OCI-LY3 (cell line): ENCODE measurements at regions not wholly inside any gene's neighbourhood (a gene's known extent, or its start where the extent isn't known, plus 50 kb on each side); places are given as distances from the start of the nearest gene placed in this dataset.
"Not testable (repeated sequence)": the region's sequence is repeated elsewhere in the genome, so short reads cannot be mapped to it uniquely, and the experiment has no call there.

ENCODE experiments used
- H2AFZ ChIP-seq: fragments of 200-600, 300-600 bp; shearing (Covaris generic); 2 replicates; pipeline ENCODE4 v1.6.0; 2014; ENCODE audit warnings: antibody characterized with exemption, low read depth, low read length
- H3K27ac ChIP-seq: fragments of 200-600, 300-600 bp; sonication (generic); 2 replicates; pipeline ENCODE4 v1.5.1; 2014; ENCODE audit warnings: mild to moderate bottlenecking, low read length, moderate library complexity, mixed read lengths
- H3K27me3 ChIP-seq: fragments of 200-600, 300-600 bp; sonication (generic); 2 replicates; pipeline ENCODE4 v1.6.1; 2014; ENCODE audit warnings: low read depth, low read length, mixed read lengths
- H3K36me3 ChIP-seq: fragments of 200-600, 300-600 bp; sonication (generic); replicated peaks from 2 replicates; pipeline ENCODE3; 2014; ENCODE audit warnings: low read depth, low read length, mixed read lengths
- H3K4me1 ChIP-seq: fragments of 300-600, 200-600 bp; sonication (generic); 2 replicates; pipeline ENCODE4 v1.6.1; 2014; ENCODE audit warnings: low read length, mixed read lengths
- H3K4me2 ChIP-seq: fragments of 200-600, 300-600 bp; sonication (generic); 2 replicates; pipeline ENCODE4 v1.6.1; 2014; ENCODE audit warnings: low read length, mixed read lengths
- H3K4me3 ChIP-seq: fragments of 300-600, 200-600 bp; sonication (generic); 2 replicates; pipeline ENCODE4 v1.5.1; 2014; ENCODE audit warnings: antibody characterized with exemption, mild to moderate bottlenecking, low read length, moderate library complexity
- H3K79me2 ChIP-seq: fragments of 300-600, 200-600 bp; shearing (Covaris generic); 2 replicates; pipeline ENCODE4 v1.6.1; 2014; ENCODE audit warnings: mild to moderate bottlenecking, low read length, mixed read lengths
- H3K9ac ChIP-seq: fragments of 300-600, 200-600 bp; shearing (Covaris generic); 2 replicates; pipeline ENCODE4 v1.6.0; 2014; ENCODE audit warnings: mild to moderate bottlenecking, low read length, moderate library complexity
- H3K9me3 ChIP-seq: fragments of 200-600, 300-600 bp; shearing (Covaris generic); 2 replicates; pipeline ENCODE4 v1.6.1; 2014; ENCODE audit warnings: low read length, mixed read lengths; ENCODE audit not compliant: insufficient read depth
- H4K20me1 ChIP-seq: fragments of 200-600, 300-600 bp; sonication (generic); 2 replicates; pipeline ENCODE4 v1.6.1; 2016; ENCODE audit warnings: low read length, mixed read lengths; ENCODE audit not compliant: insufficient read depth
- CTCF ChIP-seq: fragments of 200-600, 300-600 bp; sonication (generic); IDR thresholded peaks from 2 replicates; pipeline ENCODE4 v1.5.1; 2014; ENCODE audit warnings: antibody characterized with exemption, low read length, low read depth
- EZH2phosphoT487 ChIP-seq: fragments of 200-600 bp; shearing (Covaris generic); IDR thresholded peaks from 2 replicates; pipeline ENCODE4 v1.6.1; 2018; ENCODE audit warnings: antibody characterized with exemption, mixed run types, low read depth

- Histone ChIP-seq H3K9ac (no peak overlapping the region), H3K4me2 (no peak overlapping the region), H3K9me3 (no peaks in the 10 kb centered on the region), H3K79me2 (no peaks in the 10 kb centered on the region), H3K27ac (no peak overlapping the region), H4K20me1 (no peaks in the 10 kb centered on the region), H3K4me3 (no peak overlapping the region), H3K27me3 (peaks cover 12% of the 10 kb centered on the region), H3K4me1 (peaks cover 11% of the 10 kb centered on the region), H3K36me3 (no peaks in the 10 kb centered on the region), H2AFZ (no peak overlapping the region)
- no peak for TF ChIP-seq EZH2phosphoT487
- no peak for TF ChIP-seq CTCF
These were observed 91.4 kb upstream of the LHX1 start for GRCh38 chr17:36845916-36846315.

GRCh38 chr17:36846410-36847292 lies 90.6 kb upstream of the LHX1 start:
- no peak overlapping the region for H3K4me3 ChIP-seq
- TF ChIP-seq EZH2phosphoT487 (no peak), CTCF (no peak)
- no peak overlapping the region for H3K4me2 ChIP-seq
- no peak overlapping the region for H2AFZ ChIP-seq
- no peaks in the 10 kb centered on the region for H4K20me1 ChIP-seq
- no peaks in the 10 kb centered on the region for H3K9me3 ChIP-seq
- no peak overlapping the region for H3K27ac ChIP-seq
- H3K27me3 ChIP-seq, result peaks cover 12% of the 10 kb centered on the region
- no peaks in the 10 kb centered on the region for H3K79me2 ChIP-seq
- peaks cover 11% of the 10 kb centered on the region for H3K4me1 ChIP-seq
- H3K9ac ChIP-seq, result no peak overlapping the region
- H3K36me3 ChIP-seq, result no peaks in the 10 kb centered on the region

- Histone ChIP-seq H3K4me2 (no peak overlapping the region), H3K9me3 (no peaks in the 10 kb centered on the region), H3K9ac (no peak overlapping the region), H3K36me3 (no peaks in the 10 kb centered on the region), H3K4me1 (peaks cover 11% of the 10 kb centered on the region), H2AFZ (no peak overlapping the region), H3K27ac (no peak overlapping the region), H4K20me1 (no peaks in the 10 kb centered on the region), H3K79me2 (no peaks in the 10 kb centered on the region), H3K27me3 (peaks cover 14% of the 10 kb centered on the region), H3K4me3 (no peak overlapping the region)
- TF ChIP-seq CTCF (no peak), EZH2phosphoT487 (no peak)
These were observed 89.0 kb upstream of the LHX1 start for GRCh38 chr17:36848008-36848902.

DNA sequence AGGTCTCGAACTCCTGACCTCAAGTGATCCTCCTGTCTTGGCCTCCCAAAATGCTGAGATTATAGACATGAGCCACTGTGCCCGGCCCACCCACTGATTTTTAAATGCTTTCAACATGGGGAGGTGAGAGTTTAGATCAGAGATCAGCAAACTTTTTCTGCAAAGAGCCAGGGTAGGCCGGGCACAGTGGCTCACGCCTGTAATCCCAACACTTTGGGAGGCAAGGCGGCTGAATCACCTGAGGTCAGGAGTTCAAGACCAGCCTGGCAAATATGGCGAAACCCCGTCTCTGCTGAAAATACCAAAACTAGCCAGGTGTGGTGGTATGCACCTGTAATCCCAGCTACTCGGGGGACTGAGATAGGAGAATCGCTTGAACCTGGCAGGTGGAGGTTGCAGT lies 88.3 kb upstream of the LHX1 start:
- not testable (repeated sequence) for H3K36me3 ChIP-seq, H3K9me3 ChIP-seq, H3K79me2 ChIP-seq, H2AFZ ChIP-seq, H4K20me1 ChIP-seq, H3K27ac ChIP-seq, H3K9ac ChIP-seq, H3K4me3 ChIP-seq, H3K4me2 ChIP-seq
- peaks cover 20% of the 10 kb centered on the region for H3K27me3 ChIP-seq
- H3K4me1 ChIP-seq, result peaks cover 11% of the 10 kb centered on the region
